Central memory CD8-positive, alpha-beta T cell (primary cell): ENCODE measurements at regions not wholly inside any gene's neighbourhood (a gene's known extent, or its start where the extent isn't known, plus 50 kb on each side); places are given as distances from the start of the nearest gene placed in this dataset.

Source experiments
- ATAC-seq: fragments of 150-1000 bp; cut with Tn5 transposase; replicated peaks from 2 replicates; pipeline ENCODE4 v1.10.0; 2022; ENCODE audit warnings: mild to moderate bottlenecking, moderate FRiP score, moderate number of reproducible peaks; ENCODE audit not compliant: poor library complexity, severe bottlenecking; ENCODE audit errors: extremely low read depth
- DNase-seq, 2 donors: peaks; one replicate each; pipeline ENCODE4 v3.0.0; 2021; ENCODE audit warnings: low spot score in 2 of 2
- H3K27ac Mint-ChIP-seq: one replicate; pipeline ENCODE4 v1.8.0; 2022; ENCODE audit warnings: low read depth, mild to moderate bottlenecking, moderate library complexity, mixed read lengths
- H3K27me3 Mint-ChIP-seq: one replicate; pipeline ENCODE4 v1.8.0; 2022; ENCODE audit warnings: mixed read lengths
- H3K36me3 Mint-ChIP-seq: one replicate; pipeline ENCODE4 v1.8.0; 2022; ENCODE audit warnings: mild to moderate bottlenecking, moderate library complexity, mixed read lengths; ENCODE audit not compliant: insufficient read depth
- H3K4me1 Mint-ChIP-seq: one replicate; pipeline ENCODE4 v1.8.0; 2022; ENCODE audit warnings: mixed read lengths
- H3K4me3 Mint-ChIP-seq: one replicate; pipeline ENCODE4 v1.8.0; 2022; ENCODE audit warnings: mild to moderate bottlenecking, moderate library complexity, mixed read lengths
- H3K9me3 Mint-ChIP-seq: one replicate; pipeline ENCODE4 v1.8.0; 2022; ENCODE audit warnings: mixed read lengths

- Mint-ChIP-seq H3K9me3 (peaks cover 16% of the 10 kb centered on the region), H3K4me1 (no peaks in the 10 kb centered on the region), H3K4me3 (no peak overlapping the region), H3K36me3 (no peaks in the 10 kb centered on the region), H3K27me3 (no peaks in the 10 kb centered on the region), H3K27ac (no peak overlapping the region)
- DNase-seq (no peak), ATAC-seq (no peak)
Measured at GRCh38 chr3:76585794-76586392, 454.0 kb upstream of the ROBO2 start.

- no peak for DNase-seq
- H3K4me3 Mint-ChIP-seq, result no peak overlapping the region
- no peaks in the 10 kb centered on the region for H3K27me3 Mint-ChIP-seq
- H3K4me1 Mint-ChIP-seq, result no peaks in the 10 kb centered on the region
- H3K36me3 Mint-ChIP-seq, result no peaks in the 10 kb centered on the region
- H3K27ac Mint-ChIP-seq, result no peak overlapping the region
- no peak for ATAC-seq
- H3K9me3 Mint-ChIP-seq, result peaks cover 11% of the 10 kb centered on the region
Measured at GRCh38 chr3:76586471-76586870, 453.4 kb upstream of the ROBO2 start.

- no peaks in the 10 kb centered on the region for H3K4me1 Mint-ChIP-seq
- no peak overlapping the region for H3K4me3 Mint-ChIP-seq
- no peaks in the 10 kb centered on the region for H3K36me3 Mint-ChIP-seq
- no peaks in the 10 kb centered on the region for H3K27me3 Mint-ChIP-seq
- H3K27ac Mint-ChIP-seq, result no peak overlapping the region
- DNase-seq, result no peak
- H3K9me3 Mint-ChIP-seq, result peaks cover 9% of the 10 kb centered on the region
- ATAC-seq, result no peak
Measured at GRCh38 chr3:76610150-76610549, 429.7 kb upstream of the ROBO2 start.

GRCh38 chr3:76615719-76616118 is 424.2 kb upstream of the ROBO2 start:
- Mint-ChIP-seq H3K4me1 (no peaks in the 10 kb centered on the region), H3K27me3 (no peaks in the 10 kb centered on the region), H3K9me3 (peaks cover 10% of the 10 kb centered on the region), H3K36me3 (no peaks in the 10 kb centered on the region), H3K27ac (no peak overlapping the region), H3K4me3 (no peak overlapping the region)
- no peak for DNase-seq
- no peak for ATAC-seq

GRCh38 chr3:76624164-76624563 is 415.7 kb upstream of the ROBO2 start:
- Mint-ChIP-seq H3K27ac (no peak overlapping the region), H3K9me3 (peaks cover 25% of the 10 kb centered on the region), H3K4me3 (no peak overlapping the region), H3K27me3 (no peaks in the 10 kb centered on the region), H3K36me3 (no peaks in the 10 kb centered on the region), H3K4me1 (no peaks in the 10 kb centered on the region)
- DNase-seq (no peak), ATAC-seq (no peak)

GRCh38 chr3:76627236-76627635 is 412.7 kb upstream of the ROBO2 start:
- Mint-ChIP-seq H3K4me3 (no peak overlapping the region), H3K9me3 (peaks cover 27% of the 10 kb centered on the region), H3K27ac (no peak overlapping the region), H3K4me1 (no peaks in the 10 kb centered on the region), H3K27me3 (no peaks in the 10 kb centered on the region), H3K36me3 (no peaks in the 10 kb centered on the region)
- ATAC-seq (no peak), DNase-seq (no peak)

GRCh38 chr3:76631251-76631650 is 408.6 kb upstream of the ROBO2 start:
- DNase-seq (no peak), ATAC-seq (no peak)
- H3K9me3 Mint-ChIP-seq, result peaks cover 20% of the 10 kb centered on the region
- H3K27ac Mint-ChIP-seq, result no peak overlapping the region
- H3K4me3 Mint-ChIP-seq, result no peak overlapping the region
- no peaks in the 10 kb centered on the region for H3K36me3 Mint-ChIP-seq
- no peaks in the 10 kb centered on the region for H3K27me3 Mint-ChIP-seq
- H3K4me1 Mint-ChIP-seq, result no peaks in the 10 kb centered on the region

GRCh38 chr3:76638006-76638405 is 401.9 kb upstream of the ROBO2 start:
- no peak for ATAC-seq
- H3K4me3 Mint-ChIP-seq, result no peak overlapping the region
- H3K4me1 Mint-ChIP-seq, result no peaks in the 10 kb centered on the region
- H3K9me3 Mint-ChIP-seq, result peaks cover 19% of the 10 kb centered on the region
- H3K27ac Mint-ChIP-seq, result no peak overlapping the region
- no peak for DNase-seq
- H3K27me3 Mint-ChIP-seq, result no peaks in the 10 kb centered on the region
- H3K36me3 Mint-ChIP-seq, result no peaks in the 10 kb centered on the region

GRCh38 chr3:76643623-76644304 is 396.1 kb upstream of the ROBO2 start:
- DNase-seq, result no peak
- no peak overlapping the region for H3K27ac Mint-ChIP-seq
- H3K4me3 Mint-ChIP-seq, result no peak overlapping the region
- ATAC-seq, result no peak
- H3K27me3 Mint-ChIP-seq, result no peaks in the 10 kb centered on the region
- H3K36me3 Mint-ChIP-seq, result no peaks in the 10 kb centered on the region
- H3K4me1 Mint-ChIP-seq, result no peaks in the 10 kb centered on the region
- H3K9me3 Mint-ChIP-seq, result peaks cover 27% of the 10 kb centered on the region

GRCh38 chr3:76644305-76644675 is 395.6 kb upstream of the ROBO2 start:
- H3K4me1 Mint-ChIP-seq, result no peaks in the 10 kb centered on the region
- H3K27ac Mint-ChIP-seq, result no peak overlapping the region
- peaks cover 27% of the 10 kb centered on the region for H3K9me3 Mint-ChIP-seq
- DNase-seq, result no peak
- no peak overlapping the region for H3K4me3 Mint-ChIP-seq
- no peak for ATAC-seq
- no peaks in the 10 kb centered on the region for H3K36me3 Mint-ChIP-seq
- no peaks in the 10 kb centered on the region for H3K27me3 Mint-ChIP-seq

GRCh38 chr3:76645724-76646123 is 394.2 kb upstream of the ROBO2 start:
- DNase-seq (no peak), ATAC-seq (no peak)
- Mint-ChIP-seq H3K4me3 (no peak overlapping the region), H3K27me3 (no peaks in the 10 kb centered on the region), H3K27ac (no peak overlapping the region), H3K9me3 (peaks cover 27% of the 10 kb centered on the region), H3K36me3 (no peaks in the 10 kb centered on the region), H3K4me1 (no peaks in the 10 kb centered on the region)

GRCh38 chr3:76646921-76647562 is 392.9 kb upstream of the ROBO2 start:
- H3K27me3 Mint-ChIP-seq, result no peaks in the 10 kb centered on the region
- no peaks in the 10 kb centered on the region for H3K4me1 Mint-ChIP-seq
- H3K36me3 Mint-ChIP-seq, result no peaks in the 10 kb centered on the region
- no peak for ATAC-seq
- no peak overlapping the region for H3K27ac Mint-ChIP-seq
- H3K4me3 Mint-ChIP-seq, result no peak overlapping the region
- no peak for DNase-seq
- H3K9me3 Mint-ChIP-seq, result peaks cover 23% of the 10 kb centered on the region

GRCh38 chr3:76651784-76652183 is 388.1 kb upstream of the ROBO2 start:
- H3K27me3 Mint-ChIP-seq, result no peaks in the 10 kb centered on the region
- H3K36me3 Mint-ChIP-seq, result no peaks in the 10 kb centered on the region
- H3K9me3 Mint-ChIP-seq, result peaks cover 13% of the 10 kb centered on the region
- DNase-seq, result no peak
- no peak overlapping the region for H3K27ac Mint-ChIP-seq
- ATAC-seq, result no peak
- H3K4me3 Mint-ChIP-seq, result no peak overlapping the region
- H3K4me1 Mint-ChIP-seq, result no peaks in the 10 kb centered on the region
